ENCODE measurements at regions not wholly inside any gene's neighbourhood (a gene's known extent, or its start where the extent isn't known, plus 50 kb on each side); places are given as distances from the start of the nearest gene placed in this dataset.

DNA sequence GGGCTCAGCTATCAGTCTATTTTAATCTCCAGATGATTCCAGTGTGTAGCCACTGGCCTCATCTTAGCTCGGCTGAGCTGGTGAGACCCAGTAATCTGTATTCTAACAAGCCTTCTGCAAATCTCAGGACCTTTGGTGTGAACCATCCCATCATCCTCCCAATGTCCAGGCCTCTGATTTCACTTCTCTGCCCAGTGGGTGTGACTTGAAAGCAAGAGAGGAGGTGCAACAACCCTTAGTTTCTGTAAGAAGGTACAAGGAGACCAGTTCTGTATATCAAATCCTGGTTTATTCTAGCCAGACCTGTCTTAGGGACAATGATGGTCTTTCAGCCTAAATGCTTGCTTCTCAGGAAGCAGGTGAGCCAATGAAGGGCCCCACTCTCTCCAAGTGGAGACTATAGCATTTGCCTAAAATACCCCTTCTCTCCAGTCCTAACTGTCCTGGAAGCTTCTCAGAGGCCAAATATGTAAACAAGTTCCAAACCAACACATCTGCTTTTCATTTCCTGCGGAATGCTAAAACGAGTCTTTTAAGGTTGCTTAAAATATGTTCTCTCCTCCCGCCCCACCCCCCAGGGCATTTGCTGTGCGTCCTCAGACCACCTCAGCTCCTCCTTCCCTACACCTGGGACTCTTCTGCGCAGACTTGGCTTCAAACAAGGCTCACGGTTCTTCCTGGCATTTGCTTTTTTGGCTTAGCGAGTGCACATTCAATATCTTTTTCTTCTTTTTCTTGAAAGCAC is 78.4 kb upstream of the FUT8 start:
- DNase-seq: no peak
- in situ Hi-C loops (cut with MboI; ENCODE audit: low pct_unique_long_range_greater_than_20kb, low sequenced_read_pairs): no loop called here

DNA sequence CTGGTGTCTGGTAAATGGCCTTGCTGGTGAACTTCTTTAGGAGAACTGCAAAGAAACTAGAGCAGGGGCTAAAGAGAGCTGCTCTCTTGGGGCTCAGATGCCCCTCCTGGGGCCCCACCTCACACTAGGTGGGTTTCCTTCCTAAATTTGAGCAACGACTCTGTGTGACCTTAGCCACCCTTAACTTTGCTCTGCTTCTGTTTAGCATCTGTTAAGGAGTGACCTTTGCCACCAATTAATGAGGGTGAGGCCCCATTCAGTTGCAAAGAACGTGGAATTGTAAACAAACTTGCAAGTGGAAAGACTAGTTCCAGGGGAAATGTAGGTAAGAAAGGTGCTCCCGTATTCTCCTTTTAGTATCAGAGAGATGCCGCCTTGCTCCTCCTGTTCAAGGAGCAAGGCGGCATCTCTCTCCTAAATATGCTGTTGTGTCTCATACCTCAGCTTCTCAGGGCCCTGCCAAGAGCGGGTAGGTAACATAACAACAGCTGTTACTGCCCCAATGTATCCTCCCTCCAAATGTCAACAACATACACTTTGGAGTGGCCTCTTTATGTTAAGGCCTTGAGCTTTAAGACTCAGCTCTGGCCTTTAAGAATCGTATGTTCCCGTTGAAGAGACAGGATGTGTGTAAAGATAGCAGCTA is 77.6 kb upstream of the FUT8 start:
- DNase-seq: no peak
- in situ Hi-C loops (cut with MboI; ENCODE audit: low pct_unique_long_range_greater_than_20kb, low sequenced_read_pairs): no loop called here

DNA sequence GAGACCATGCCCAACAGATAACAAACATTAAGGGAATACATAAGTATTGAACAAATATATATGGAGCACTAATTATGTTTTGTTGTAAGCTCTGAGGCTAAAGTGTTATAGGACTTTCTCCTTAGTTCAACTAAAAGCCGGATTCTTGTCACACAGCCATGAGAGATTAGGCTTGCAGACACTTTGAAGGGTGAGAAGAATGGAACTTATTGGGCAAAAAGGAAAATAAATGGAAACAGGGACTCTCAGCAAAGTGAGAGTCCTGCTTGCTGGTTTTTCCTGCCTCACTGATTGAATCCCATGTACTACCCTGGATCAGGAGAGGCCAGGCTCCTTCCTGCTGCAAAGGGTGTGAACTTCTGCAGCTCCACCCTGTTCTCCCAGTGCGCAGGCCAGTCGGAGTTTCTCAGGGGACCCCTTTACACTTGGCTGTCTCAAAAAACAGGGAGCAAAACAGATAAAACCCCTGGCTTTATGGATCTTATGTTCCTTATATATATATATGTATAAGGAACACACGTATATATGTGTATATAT is 77.1 kb upstream of the FUT8 start:
- no peak for DNase-seq
- in situ Hi-C loops (cut with MboI; ENCODE audit: low pct_unique_long_range_greater_than_20kb, low sequenced_read_pairs): no loop called here

DNA sequence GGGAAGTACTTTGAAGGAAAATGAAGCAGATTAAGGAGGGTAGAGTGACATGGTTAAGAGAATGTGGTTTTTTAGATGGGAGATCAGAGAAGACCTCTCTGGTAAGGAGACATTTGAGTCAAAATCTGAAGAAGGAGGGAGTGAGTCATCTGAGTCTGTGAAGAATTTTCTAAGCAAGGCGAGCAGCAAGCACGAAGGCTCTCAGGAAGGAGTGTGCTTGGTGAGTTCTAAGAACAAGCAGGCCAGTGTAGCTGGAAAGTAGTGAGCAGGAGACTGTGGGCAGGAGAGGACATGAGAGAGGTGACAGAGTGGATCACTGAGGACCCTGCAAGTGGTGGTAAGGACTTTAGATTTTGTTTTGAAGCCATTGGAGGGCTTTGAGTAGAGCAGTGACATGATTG is 76.3 kb upstream of the FUT8 start:
- no peak for DNase-seq
- in situ Hi-C loops (cut with MboI; ENCODE audit: low pct_unique_long_range_greater_than_20kb, low sequenced_read_pairs): no loop called here

DNA sequence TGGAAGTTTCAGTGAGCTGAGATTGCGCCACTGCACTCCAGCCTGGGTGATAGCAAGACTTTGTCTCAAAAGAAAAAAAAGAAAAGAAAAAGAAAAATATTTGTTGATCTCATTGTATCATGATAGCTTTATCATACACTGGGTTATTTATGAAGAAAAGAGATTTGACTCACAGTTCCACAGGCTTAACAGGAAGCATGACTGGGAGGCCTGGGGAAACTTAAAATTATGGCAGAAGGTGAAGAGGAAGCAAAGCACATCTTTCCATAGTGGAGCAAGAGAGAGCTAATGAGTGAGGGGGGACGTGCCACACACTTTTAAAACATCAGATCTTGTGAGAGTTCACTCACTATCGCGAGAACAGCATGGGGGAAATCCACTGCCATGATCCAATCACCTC is 72.7 kb upstream of the FUT8 start:
- in situ Hi-C loops (cut with MboI; ENCODE audit: low pct_unique_long_range_greater_than_20kb, low sequenced_read_pairs): no loop called here
- no peak for DNase-seq

DNA sequence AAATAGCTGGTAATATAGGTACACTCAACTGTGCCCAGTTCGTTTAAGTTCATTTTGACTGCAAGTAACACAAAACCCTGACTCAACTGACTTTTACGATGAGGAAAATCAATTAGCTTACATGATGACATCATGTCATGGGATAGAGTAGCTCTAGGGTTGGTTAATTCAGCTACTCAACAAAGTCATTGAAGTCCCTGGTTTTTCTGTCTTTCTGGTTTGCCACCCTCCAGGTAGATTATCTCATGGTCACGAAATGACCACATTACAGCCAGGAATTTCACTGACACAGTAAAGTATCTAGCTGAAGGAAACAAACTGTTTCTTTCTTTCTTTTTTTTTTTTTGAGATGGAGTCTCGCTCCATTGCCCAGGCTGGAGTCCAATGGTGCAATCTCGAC is 68.5 kb upstream of the FUT8 start:
- in situ Hi-C loops (cut with MboI; ENCODE audit: low pct_unique_long_range_greater_than_20kb, low sequenced_read_pairs): no loop called here
- no peak for DNase-seq

DNA sequence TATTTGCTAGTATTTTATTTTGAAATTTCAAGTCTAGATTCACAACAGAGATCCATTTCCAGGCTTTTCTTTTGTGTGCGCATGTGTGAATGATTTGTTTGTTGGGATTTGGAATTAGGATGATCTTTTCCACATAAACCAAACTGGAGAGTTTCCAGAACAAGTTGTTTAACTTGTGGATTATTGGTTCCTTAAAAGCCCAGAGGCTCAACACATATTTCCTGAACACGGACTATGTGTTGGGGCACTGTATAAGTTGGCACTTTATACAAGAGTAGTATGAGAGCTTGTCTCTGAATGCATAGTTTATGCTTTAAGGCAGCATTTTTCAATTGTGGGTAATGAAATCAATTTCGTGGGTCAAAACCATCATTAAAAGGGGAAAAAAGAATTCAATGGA is 67.3 kb upstream of the FUT8 start:
- DNase-seq: no peak
- in situ Hi-C loops (cut with MboI; ENCODE audit: low pct_unique_long_range_greater_than_20kb, low sequenced_read_pairs): no loop called here

DNA sequence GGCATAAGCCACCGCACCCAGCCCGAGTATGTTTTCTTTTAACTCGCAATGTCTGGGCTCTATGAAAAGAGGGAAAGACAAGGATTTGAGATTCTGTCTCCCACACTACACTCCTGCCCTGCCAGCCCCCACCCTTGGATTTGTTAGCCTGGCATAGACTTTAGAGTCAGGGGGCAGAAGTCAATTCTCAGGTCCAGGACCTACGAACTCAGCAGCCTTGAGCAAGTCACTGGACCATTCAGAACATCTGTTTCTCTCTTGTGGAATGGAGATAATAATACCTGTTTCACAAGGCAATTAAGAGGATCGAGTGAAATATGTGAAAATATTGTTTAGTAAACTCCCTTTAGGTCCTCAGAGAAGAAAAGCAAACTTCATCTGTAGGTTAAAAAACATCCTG is 66.1 kb upstream of the FUT8 start:
- in situ Hi-C loops (cut with MboI; ENCODE audit: low pct_unique_long_range_greater_than_20kb, low sequenced_read_pairs): no loop called here
- DNase-seq: no peak

DNA sequence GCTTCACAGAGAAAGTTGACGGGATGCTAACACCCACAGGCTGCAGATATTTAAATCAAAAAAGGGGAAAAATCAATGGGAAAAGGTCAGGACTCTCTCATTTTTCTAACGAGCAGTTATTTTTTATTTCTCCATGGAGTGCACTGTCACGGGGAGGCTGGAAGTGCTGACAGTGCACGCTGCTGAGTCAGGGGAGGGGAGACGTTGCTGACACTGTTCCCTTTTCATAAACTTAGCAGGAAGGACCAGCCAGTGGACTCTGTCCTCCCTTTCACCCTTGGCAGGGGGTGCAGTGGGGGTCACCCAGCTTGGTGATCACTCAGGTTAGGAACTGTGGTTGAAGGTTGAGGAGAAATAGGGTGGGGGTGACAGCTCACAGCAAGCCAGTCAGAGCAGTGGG is 65.6 kb upstream of the FUT8 start:
- DNase-seq: no peak
- in situ Hi-C loops (cut with MboI; ENCODE audit: low pct_unique_long_range_greater_than_20kb, low sequenced_read_pairs): no loop called here

DNA sequence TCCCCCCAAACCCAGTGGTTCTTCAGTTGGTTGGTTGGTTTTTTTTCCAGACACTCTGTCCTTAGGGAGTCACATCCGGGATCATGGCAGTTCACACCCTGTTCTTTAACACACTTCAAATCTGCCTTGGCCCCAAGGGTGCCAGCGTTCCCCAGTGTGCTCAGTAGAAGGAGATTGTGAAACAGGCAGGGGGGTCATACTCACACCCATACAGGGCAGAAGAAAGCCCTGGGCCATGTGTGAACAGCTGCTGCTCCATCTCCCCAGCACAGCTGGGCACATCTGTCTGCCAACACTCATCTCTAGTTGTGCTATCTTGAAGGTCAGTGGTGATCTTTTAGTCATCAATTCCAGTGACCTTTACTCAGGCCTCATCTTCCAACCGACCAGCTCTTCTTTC is 64.4 kb upstream of the FUT8 start:
- in situ Hi-C loops (cut with MboI; ENCODE audit: low pct_unique_long_range_greater_than_20kb, low sequenced_read_pairs): no loop called here
- DNase-seq: no peak

DNA sequence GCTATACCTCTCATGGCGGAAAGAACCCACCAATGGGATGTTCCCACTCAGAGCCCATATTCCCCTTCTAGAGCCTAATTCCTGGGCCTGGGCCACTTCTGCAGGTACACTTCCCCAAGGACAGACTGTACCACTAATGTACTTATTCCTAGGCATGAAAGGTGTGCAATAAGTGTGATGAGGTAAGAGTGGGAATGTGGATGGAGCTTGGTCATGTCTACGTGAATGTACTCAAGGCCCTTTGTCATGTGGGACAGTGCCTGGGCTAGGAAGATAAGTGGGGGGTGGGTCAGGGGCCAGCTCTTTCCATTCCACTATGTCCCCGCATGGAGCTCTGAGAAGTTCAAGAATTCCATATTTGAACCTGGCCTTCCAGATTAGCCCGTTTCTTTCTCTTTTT is 63.4 kb upstream of the FUT8 start:
- no peak for DNase-seq
- in situ Hi-C loops (cut with MboI; ENCODE audit: low pct_unique_long_range_greater_than_20kb, low sequenced_read_pairs): no loop called here

DNA sequence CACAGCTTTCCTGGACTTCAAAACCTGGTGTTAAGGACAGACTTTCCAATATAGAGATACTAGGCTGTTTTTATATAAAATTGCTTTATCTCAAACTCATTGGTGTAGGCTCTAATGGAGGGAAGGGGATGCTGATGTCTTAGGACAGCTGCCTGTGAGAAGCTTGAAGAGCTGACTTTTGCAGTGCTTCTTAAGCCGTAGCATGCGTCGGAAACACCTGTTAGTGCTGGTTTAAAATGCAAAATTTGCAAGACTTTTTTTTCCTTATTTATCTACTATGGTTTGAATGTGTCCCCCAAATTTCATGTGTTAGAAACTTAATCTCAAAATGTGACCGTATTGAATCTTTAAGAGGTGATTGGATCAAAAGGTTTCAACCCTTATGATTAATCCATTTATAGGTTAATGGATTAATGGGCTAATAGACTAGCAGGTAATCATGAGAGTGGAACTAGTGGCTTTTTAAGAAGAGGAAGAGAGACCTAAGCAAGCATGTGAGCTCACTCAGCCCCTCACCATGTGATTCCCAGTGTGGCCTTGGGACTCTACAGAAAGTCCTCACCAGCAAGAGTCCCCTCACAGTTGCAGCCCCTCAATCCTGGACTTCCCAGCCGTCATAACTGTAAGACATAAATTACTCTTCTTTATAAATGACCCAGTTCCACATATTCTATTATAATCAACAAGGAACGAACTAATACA is 60.9 kb upstream of the FUT8 start:
- DNase-seq: no peak
- in situ Hi-C loops (cut with MboI; ENCODE audit: low pct_unique_long_range_greater_than_20kb, low sequenced_read_pairs): no loop called here

DNA sequence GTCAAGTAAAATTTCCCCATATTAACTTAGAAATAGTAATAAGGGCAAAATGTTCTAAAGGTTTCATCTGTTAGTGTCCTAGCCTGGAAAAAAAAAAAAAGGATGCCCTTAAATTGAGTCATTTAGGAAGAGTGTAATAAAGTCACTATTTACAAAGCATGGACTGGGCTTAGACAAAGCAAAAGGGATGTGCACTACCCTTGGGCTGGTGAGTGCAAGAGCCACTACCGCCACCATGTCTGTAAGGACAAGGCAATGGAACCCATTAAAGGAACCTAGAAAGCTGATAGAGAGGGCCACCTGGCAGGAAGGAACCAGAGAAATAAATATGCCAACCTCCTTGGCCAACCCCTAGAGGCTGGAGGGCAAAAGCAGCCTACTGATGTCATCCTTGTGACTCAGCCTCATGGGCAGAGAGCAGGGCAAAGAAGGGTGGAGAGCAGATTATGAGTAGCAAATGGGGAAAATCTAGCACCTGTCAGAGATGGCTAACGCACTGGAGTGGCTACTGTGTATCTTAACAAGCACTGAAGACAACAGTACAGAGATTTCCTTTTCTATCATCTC is 59.5 kb upstream of the FUT8 start:
- in situ Hi-C loops (cut with MboI; ENCODE audit: low pct_unique_long_range_greater_than_20kb, low sequenced_read_pairs): no loop called here

DNA sequence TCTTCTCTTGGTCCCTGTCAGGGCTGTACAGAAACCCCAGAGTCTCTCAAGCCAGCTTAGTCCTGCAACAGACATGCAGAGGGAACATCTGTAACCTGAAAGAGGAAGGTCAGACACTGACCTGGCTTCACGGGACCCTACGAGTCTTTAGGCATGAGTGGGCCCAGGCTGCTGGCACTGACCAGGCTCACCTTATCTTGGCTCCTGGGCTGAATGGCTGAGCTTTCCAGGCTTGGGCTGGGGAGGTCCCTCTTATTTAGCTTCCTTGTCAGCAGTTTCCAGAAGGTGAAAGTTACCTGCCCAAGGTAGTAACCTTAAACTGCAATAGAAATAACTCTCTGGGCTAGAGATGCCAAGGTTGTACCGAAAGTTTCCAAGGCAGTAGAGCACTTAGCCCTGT is 58.4 kb upstream of the FUT8 start:
- DNase-seq: no peak
- in situ Hi-C loops (cut with MboI; ENCODE audit: low pct_unique_long_range_greater_than_20kb, low sequenced_read_pairs): no loop called here

More for the DNA sequence above, 59.5 kb upstream of the FUT8 start:
- no peak for DNase-seq

DNA sequence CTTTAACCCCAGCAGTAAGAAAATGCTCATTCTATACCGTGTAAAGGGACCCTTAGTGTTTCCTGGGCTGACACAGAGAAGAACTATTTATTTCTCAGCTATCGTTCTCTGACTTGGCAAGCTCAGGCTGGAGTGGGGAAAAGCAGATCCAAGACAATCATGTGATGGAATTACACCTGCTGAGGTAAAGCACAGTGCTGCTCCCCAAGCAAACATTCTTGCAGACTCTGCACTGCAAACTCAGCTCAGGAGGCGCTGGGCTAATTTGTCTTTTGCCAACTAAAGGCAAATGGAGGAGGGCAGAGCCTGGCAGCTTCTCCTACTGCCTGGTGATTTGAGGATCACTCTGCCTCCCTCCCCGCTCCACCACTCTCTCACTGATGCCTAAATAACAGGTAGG is 57.8 kb upstream of the FUT8 start:
- in situ Hi-C loops (cut with MboI; ENCODE audit: low pct_unique_long_range_greater_than_20kb, low sequenced_read_pairs): no loop called here

DNA sequence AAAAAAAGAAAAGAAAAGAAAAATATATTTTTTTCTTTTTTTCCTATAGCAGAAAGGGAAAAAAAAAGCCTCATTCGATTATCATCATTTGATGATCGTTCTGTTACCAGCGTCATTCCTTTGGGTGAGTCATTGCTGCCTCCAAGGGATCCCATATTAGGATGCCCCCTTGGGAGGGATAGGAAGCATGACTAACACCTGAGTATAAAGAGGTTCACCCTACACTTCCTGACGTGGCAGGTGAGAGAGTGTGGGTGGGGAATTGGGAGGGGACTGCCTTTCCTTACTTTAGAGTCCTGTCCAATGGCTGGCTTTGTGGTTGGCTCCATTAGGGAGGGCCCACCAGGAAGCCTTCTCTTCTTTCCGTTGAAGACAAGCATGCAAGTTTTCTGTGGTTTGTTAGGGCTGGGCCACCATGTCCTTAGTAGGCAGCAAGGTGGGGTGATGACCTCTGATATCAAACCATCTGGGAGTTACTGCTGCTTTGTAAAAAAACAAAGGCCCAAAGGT is 56.1 kb upstream of the FUT8 start:
- in situ Hi-C loops (cut with MboI; ENCODE audit: low pct_unique_long_range_greater_than_20kb, low sequenced_read_pairs): no loop called here
- DNase-seq: no peak

More for the DNA sequence above, 57.8 kb upstream of the FUT8 start:
- DNase-seq: no peak

DNA sequence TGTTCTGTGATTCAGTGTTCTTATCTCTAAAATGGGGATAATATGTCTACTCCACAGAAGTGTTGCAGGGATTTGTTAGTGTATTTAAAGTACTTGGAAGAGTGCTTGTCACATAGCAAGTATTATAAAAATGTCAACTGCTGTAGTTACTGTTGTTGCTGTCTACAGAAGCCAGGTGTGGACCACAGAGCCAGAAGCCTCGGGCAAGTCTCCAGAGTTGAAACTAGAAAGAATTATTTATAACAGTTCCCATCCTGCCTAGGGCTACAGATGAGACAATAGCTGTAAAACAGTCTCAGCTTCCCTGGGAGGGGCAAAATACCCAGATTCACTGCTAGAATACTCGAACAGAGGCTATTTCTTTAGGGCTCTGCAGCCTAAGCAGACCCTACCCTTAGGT is 55.4 kb upstream of the FUT8 start:
- in situ Hi-C loops (cut with MboI; ENCODE audit: low pct_unique_long_range_greater_than_20kb, low sequenced_read_pairs): no loop called here
- no peak for DNase-seq

DNA sequence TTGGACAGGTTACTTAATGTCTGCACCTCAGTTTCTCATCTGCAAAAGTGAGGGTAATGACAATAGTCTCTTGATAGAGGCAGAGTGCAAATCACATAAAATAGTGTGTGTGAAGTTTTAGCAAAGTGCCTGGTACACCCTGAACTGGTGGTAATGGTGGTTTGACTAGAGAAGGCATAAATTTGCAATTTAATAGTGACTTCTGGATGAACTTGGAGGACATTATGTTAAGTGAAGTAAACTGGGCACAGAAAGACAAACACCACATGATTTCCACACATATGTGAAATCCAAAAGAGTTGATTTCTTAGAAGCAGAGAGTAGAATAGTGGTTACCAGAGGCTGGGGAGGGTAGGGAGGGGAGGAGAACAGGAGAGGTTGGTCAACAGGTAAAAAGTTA is 54.8 kb upstream of the FUT8 start:
- in situ Hi-C loops (cut with MboI; ENCODE audit: low pct_unique_long_range_greater_than_20kb, low sequenced_read_pairs): no loop called here
- DNase-seq: no peak

DNA sequence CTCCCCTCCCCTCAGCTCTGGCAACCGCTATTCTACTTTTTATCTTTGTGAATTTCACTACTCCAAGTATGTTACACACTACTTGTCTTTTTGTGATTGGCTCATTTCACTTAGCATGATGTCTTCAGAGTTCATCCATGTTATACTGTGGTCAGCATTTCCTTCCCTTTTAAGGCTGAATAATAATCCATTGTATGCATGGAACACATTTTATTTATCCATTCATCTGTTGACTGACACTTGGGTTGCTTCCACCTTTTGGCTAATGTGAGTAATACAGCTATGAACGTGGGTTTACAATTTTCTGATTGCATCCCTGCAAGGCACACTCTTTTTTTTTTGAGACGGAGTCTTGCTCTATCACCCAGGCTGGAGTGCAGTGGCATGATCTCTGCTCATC is 53.0 kb upstream of the FUT8 start:
- no peak for DNase-seq
- in situ Hi-C loops (cut with MboI; ENCODE audit: low pct_unique_long_range_greater_than_20kb, low sequenced_read_pairs): no loop called here
